GM18873 (cell line): ENCODE measurements at regions not wholly inside any gene's neighbourhood (a gene's known extent, or its start where the extent isn't known, plus 50 kb on each side); places are given as distances from the start of the nearest gene placed in this dataset.

ENCODE experiments used
- ATAC-seq: cut with Tn5 transposase; IDR thresholded peaks from one replicate; pipeline ENCODE4 v1.9.1; 2021; ENCODE audit warnings: mild to moderate bottlenecking, moderate library complexity, moderate number of reproducible peaks; ENCODE audit not compliant: unreplicated experiment, low FRiP score

- no peak for ATAC-seq
Measured at GRCh38 chr15:62781081-62781497, 261.5 kb upstream of the TPM1 start.

- no peak for ATAC-seq
Measured at GRCh38 chr15:62782071-62782841, 260.3 kb upstream of the TPM1 start.

- no peak for ATAC-seq
Measured at GRCh38 chr15:62782896-62783295, 259.7 kb upstream of the TPM1 start.

- ATAC-seq: no peak
Measured at GRCh38 chr15:62783303-62783957, 259.1 kb upstream of the TPM1 start.

GRCh38 chr15:62785881-62786828, 256.4 kb upstream of the TPM1 start:
- no peak for ATAC-seq

GRCh38 chr15:62787401-62787800, 255.1 kb upstream of the TPM1 start:
- ATAC-seq: no peak

GRCh38 chr15:62788224-62788623, 254.3 kb upstream of the TPM1 start:
- no peak for ATAC-seq

GRCh38 chr15:62790546-62790945, 252.0 kb upstream of the TPM1 start:
- no peak for ATAC-seq

- no peak for ATAC-seq
Measured at GRCh38 chr15:62791694-62792093, 250.9 kb upstream of the TPM1 start.

- ATAC-seq: no peak
Measured at GRCh38 chr15:62792986-62793751, 249.4 kb upstream of the TPM1 start.

GRCh38 chr15:62793752-62794144, 248.8 kb upstream of the TPM1 start:
- no peak for ATAC-seq

GRCh38 chr15:62795171-62795570, 247.4 kb upstream of the TPM1 start:
- ATAC-seq: no peak

- ATAC-seq: no peak
Measured at GRCh38 chr15:62795700-62796695, 246.5 kb upstream of the TPM1 start.

- ATAC-seq: no peak
Measured at GRCh38 chr15:62797171-62797570, 245.4 kb upstream of the TPM1 start.

GRCh38 chr15:62798536-62798935, 244.0 kb upstream of the TPM1 start:
- ATAC-seq: no peak

GRCh38 chr15:62799037-62799436, 243.5 kb upstream of the TPM1 start:
- no peak for ATAC-seq

- no peak for ATAC-seq
Measured at GRCh38 chr15:62799919-62800318, 242.6 kb upstream of the TPM1 start.

- ATAC-seq: no peak
Measured at GRCh38 chr15:62802612-62803011, 239.9 kb upstream of the TPM1 start.

- ATAC-seq: no peak
Measured at GRCh38 chr15:62803856-62804400, 238.6 kb upstream of the TPM1 start.
